HepG2 (cell line): ENCODE measurements at regions not wholly inside any gene's neighbourhood (a gene's known extent, or its start where the extent isn't known, plus 50 kb on each side); places are given as distances from the start of the nearest gene placed in this dataset.

Experiments
- HDAC6 ChIP-seq: fragments of 200-600 bp; sonication (generic); IDR thresholded peaks from 2 replicates; pipeline ENCODE4 v1.7.0; 2017; ENCODE audit warnings: mild to moderate bottlenecking, antibody characterized with exemption, low read length, low read depth
- KIAA2018 ChIP-seq: sonication (generic); formaldehyde crosslinking; IDR thresholded peaks from 2 replicates; pipeline ENCODE4 v1.5.0; 2020; ENCODE audit warnings: mild to moderate bottlenecking, missing genetic modification reagents, borderline replicate concordance
- ZNF101 ChIP-seq: sonication (generic); formaldehyde crosslinking; IDR thresholded peaks from 2 replicates; pipeline ENCODE4 v1.4.0; 2020; ENCODE audit warnings: mild to moderate bottlenecking, low read depth, missing genetic modification reagents, borderline replicate concordance
- ZNF513 ChIP-seq: sonication (generic); formaldehyde crosslinking; conservative IDR thresholded peaks from 2 replicates; pipeline ENCODE4 v1.5.0; 2020; ENCODE audit warnings: missing genetic modification reagents
- ZNF792 ChIP-seq: IDR thresholded peaks from 2 replicates; pipeline ENCODE4 v1.6.1; 2016

- TF ChIP-seq KIAA2018 (CRISPR knock-in tag) (no peak), ZNF513 (CRISPR knock-in tag) (no peak), ZNF792 (no peak), HDAC6 (no peak), ZNF101 (CRISPR knock-in tag) (no peak)
Measured at GRCh38 chr6:169094552-169094950, 159.1 kb downstream of the THBS2 start (continued).
